K562 (cell line): ENCODE measurements at regions not wholly inside any gene's neighbourhood (a gene's known extent, or its start where the extent isn't known, plus 50 kb on each side); places are given as distances from the start of the nearest gene placed in this dataset.
A peak's percentile ranks its signal among the peaks of the same experiment; 100 is the strongest.

Experiments
- ATAC-seq: fragments of 200-7000 bp; cut with Tn5 transposase; 3 replicates; pipeline ENCODE4 v1.9.1; 2020; ENCODE audit warnings: moderate library complexity
- BruUV-seq: library from RNA; stranded (reverse); fragments of 400-500 nt; replicated peaks from 2 replicates; lab custom pipeline; 2021; lab: Mats Ljungman, UMichigan
- CTCF ChIA-PET: fragments of 300-600 bp; formaldehyde crosslinking; extraction: SDS; loops from one replicate; lab custom pipeline; 2021; ENCODE audit warnings: low intra/inter-chr PET ratio; lab: Yijun Ruan, JAX
- POLR2A ChIA-PET: fragments of 300-600, 350-650 bp; sonication (Branson Sonifier 250); formaldehyde crosslinking; extraction: SDS; loops from one replicate; lab custom pipeline; 2021; ENCODE audit warnings: antibody characterized with exemption, inconsistent platforms; lab: Yijun Ruan, JAX
- DNase-seq, 4 experiments: peaks; one replicate each; pipeline versions ENCODE4 v3.0.0 to v3.0.0-alpha.2; 2011 to 2018; ENCODE audit warnings: low spot score in 3 of 4, mixed read lengths in 3 of 4; ENCODE audit errors: extremely low read depth in 1 of 4
- FAIRE-seq: peaks from 2 replicates; lab custom pipeline; 2011; peaks lifted over from hg19 to GRCh38; lab: Jason Lieb, UNC
- H2AFZ ChIP-seq: 2 replicates; pipeline ENCODE4 v1.6.0; 2011; ENCODE audit warnings: low read depth, low read length, control low read depth, inconsistent platforms
- H3K27ac ChIP-seq: fragments of 200-600 bp; 3 replicates; pipeline ENCODE4 v1.8.0; 2011; ENCODE audit warnings: low read depth, mild to moderate bottlenecking, control low read depth, inconsistent platforms, low read length, moderate library complexity, mixed read lengths; ENCODE audit errors: extremely low read depth
- H3K27me3 ChIP-seq, 2 experiments: fragments of 300-600 bp in 1 of 2; 2 replicates in 1 of 2; 3 replicates in 1 of 2; pipeline versions ENCODE4 v1.6.0 to v1.8.0; 2011; ENCODE audit warnings: inconsistent platforms in 2 of 2, low read length in 2 of 2, mild to moderate bottlenecking in 1 of 2, mixed read lengths in 1 of 2, moderate library complexity in 1 of 2; ENCODE audit not compliant: control insufficient read depth in 2 of 2, insufficient read depth in 2 of 2
- H3K36me3 ChIP-seq: fragments of 300-600 bp; 3 replicates; pipeline ENCODE4 v1.8.0; 2011; ENCODE audit warnings: mild to moderate bottlenecking, low read length, inconsistent platforms; ENCODE audit not compliant: control insufficient read depth, insufficient read depth
- H3K4me1 ChIP-seq, 2 experiments: fragments of 200-600 bp in 1 of 2; replicated peaks in 1 of 2; 2 replicates in 1 of 2; 3 replicates in 1 of 2; pipeline versions ENCODE4 v1.5.1 to v1.8.0; 2011; ENCODE audit warnings: inconsistent platforms in 2 of 2, low read length in 2 of 2, mild to moderate bottlenecking in 1 of 2, mixed read lengths in 1 of 2, moderate library complexity in 1 of 2; ENCODE audit not compliant: control insufficient read depth in 2 of 2, insufficient read depth in 2 of 2
- H3K4me2 ChIP-seq: 2 replicates; pipeline ENCODE4 v1.6.1; 2011; ENCODE audit warnings: low read length, control low read depth, inconsistent platforms, mixed read lengths; ENCODE audit not compliant: insufficient read depth
- H3K4me3 ChIP-seq: fragments of 200-600 bp; sonication (generic), shearing (Covaris generic); 2 replicates; pipeline ENCODE4 v1.5.1; 2016; ENCODE audit warnings: control low read depth, inconsistent platforms
- H3K79me2 ChIP-seq: fragments of 200-600 bp; 3 replicates; pipeline ENCODE4 v1.8.0; 2011; ENCODE audit warnings: low read length, inconsistent platforms; ENCODE audit not compliant: control insufficient read depth, insufficient read depth
- H3K9ac ChIP-seq, 2 experiments: 2 replicates each; pipeline versions ENCODE4 v1.6.0 to v1.6.1; 2011; ENCODE audit warnings: low read depth in 2 of 2, low read length in 2 of 2, control low read depth in 1 of 2, inconsistent platforms in 1 of 2, mild to moderate bottlenecking in 1 of 2, mixed read lengths in 1 of 2; ENCODE audit not compliant: insufficient read depth in 1 of 2
- H3K9me1 ChIP-seq: one replicate; pipeline ENCODE4 v1.6.0; 2011; ENCODE audit warnings: inconsistent platforms, mild to moderate bottlenecking, low read length, moderate library complexity; ENCODE audit not compliant: control insufficient read depth, insufficient read depth
- H3K9me3 ChIP-seq: replicated peaks from 2 replicates; pipeline ENCODE4 v1.5.1; 2011; ENCODE audit warnings: low read depth, low read length, inconsistent platforms; ENCODE audit not compliant: control insufficient read depth, insufficient read depth
- H4K20me1 ChIP-seq: replicated peaks from 2 replicates; pipeline ENCODE4 v1.6.1; 2011; ENCODE audit warnings: low read length, inconsistent platforms, mixed read lengths; ENCODE audit not compliant: control insufficient read depth, insufficient read depth
- CTCF ChIP-seq, 3 experiments: IDR thresholded peaks in 2 of 3; conservative IDR thresholded peaks in 1 of 3; 2 replicates each; pipeline ENCODE4 v1.5.1; 2011 to 2012; ENCODE audit warnings: low read length in 3 of 3, mild to moderate bottlenecking in 3 of 3, control low read depth in 2 of 3, improper control_type of control experiment in 1 of 3, inconsistent platforms in 1 of 3, low read depth in 1 of 3, mixed read lengths in 1 of 3, moderate library complexity in 1 of 3; ENCODE audit not compliant: insufficient read depth in 2 of 3
- DEAF1 ChIP-seq: fragments of 450-650 bp; formaldehyde crosslinking; IDR thresholded peaks from 2 replicates; pipeline ENCODE4 v1.4.0; 2020; ENCODE audit warnings: mild to moderate bottlenecking, moderate library complexity
- ESRRA ChIP-seq: fragments of 450-650 bp; IDR thresholded peaks from 2 replicates; pipeline ENCODE4 v1.6.1; 2014; ENCODE audit warnings: low read depth, mild to moderate bottlenecking, moderate library complexity, borderline replicate concordance
- MEF2D ChIP-seq: conservative IDR thresholded peaks from 2 replicates; pipeline ENCODE4 v1.6.1; 2016; ENCODE audit warnings: low read depth, missing genetic modification characterization, missing compliant biosample characterization
- REST ChIP-seq, 2 experiments: fragments of 450-650 bp; formaldehyde crosslinking in 1 of 2; IDR thresholded peaks; 2 replicates each; pipeline versions ENCODE4 v1.4.0 to v1.6.1; 2014 to 2020; ENCODE audit warnings: mild to moderate bottlenecking in 2 of 2, borderline replicate concordance in 1 of 2, low read depth in 1 of 2
- STAG1 ChIP-seq: sonication (generic); formaldehyde crosslinking; IDR thresholded peaks from 2 replicates; pipeline ENCODE4 v1.5.0; 2020; ENCODE audit warnings: missing genetic modification reagents, borderline replicate concordance
- WGBS: fragments of 100-300 bp; shearing (Covaris generic); methylation state at CpG from one replicate; pipeline ENCODE4 v1.1.6; 2016; ENCODE audit warnings: low coverage, mixed read lengths; ENCODE audit not compliant: insufficient coverage; ENCODE audit errors: missing lambda C conversion rate; 5-methylcytosine and 5-hydroxymethylcytosine counted together
- in situ Hi-C: fragments of 300-500 bp; cut with MboI; formaldehyde crosslinking; loops from 4 replicates; pipeline ENCODE4 v1.15.0; 2018; ENCODE audit warnings: inconsistent platforms, mixed read lengths
- intact Hi-C: fragments of 100-400 bp; cut with micrococcal nuclease; formaldehyde crosslinking; loops from 2 replicates; pipeline ENCODE4 v1.14.2; 2022

DNA sequence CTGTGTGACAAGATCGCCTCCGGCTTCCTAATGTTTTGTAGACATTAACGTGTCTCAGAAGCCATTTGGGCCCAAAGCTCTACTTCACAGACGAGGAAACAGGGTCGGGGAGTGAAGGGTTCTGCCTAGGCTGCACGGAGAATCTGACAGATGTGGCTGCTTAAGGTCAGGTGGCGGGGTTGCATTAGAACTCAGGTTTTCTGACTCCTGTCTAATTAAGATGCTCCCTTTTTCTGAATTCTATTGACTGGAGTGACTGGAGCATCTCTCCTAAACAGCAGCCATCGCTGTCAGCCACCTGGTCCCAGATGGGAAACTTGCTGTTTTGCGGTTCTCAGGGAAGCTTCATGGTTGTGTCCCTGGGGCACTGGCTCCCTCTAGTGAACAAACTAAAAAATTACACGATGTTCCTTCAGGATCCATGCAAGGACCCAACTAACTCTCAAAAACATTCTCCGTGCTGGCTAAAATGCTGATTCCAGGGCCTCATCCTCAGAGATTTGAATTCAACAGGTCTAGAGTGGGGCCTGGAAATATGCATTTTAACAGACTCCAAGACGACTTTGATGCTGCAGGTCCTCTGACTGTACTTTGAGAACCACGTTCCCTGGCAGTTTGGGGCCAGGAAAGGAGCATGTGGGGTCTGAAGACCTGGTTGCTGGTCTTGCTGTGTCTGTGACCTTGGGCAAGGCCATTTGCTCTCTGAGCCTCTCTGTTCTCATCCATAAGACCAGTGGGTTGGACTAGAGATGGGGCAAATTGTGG lies 117.4 kb downstream of the IRF8 start:
- H2AFZ ChIP-seq, result no peak overlapping the region
- H3K9me3 ChIP-seq, result peaks cover 4% of the 10 kb centered on the region; the same call in 1 of the 2 replicates
- in situ Hi-C loops (loop anchor here (25.0 kb wide), 1 partner anchor 904 kb away; the partner anchor contains the start of gene CIBAR2), intact Hi-C loops (loop anchor here (1.0 kb wide), 1 partner anchor 195 kb away; no protein-coding TSS in a partner anchor)
- CTCF ChIA-PET, result interaction anchor here (0.6 to 1.9 kb wide), 5 partner anchors 195 to 291 kb away, joined by 3 to 23 read pairs (median 3); no protein-coding TSS in a partner anchor
- DNase-seq, result peak; percentile 54 to 78 (median 69)
- no TSS peak for BruUV-seq
- no peak overlapping the region for H3K4me2 ChIP-seq
- H3K4me1 ChIP-seq, result no peaks in the 10 kb centered on the region
- H3K4me3 ChIP-seq, result no peak overlapping the region
- H3K79me2 ChIP-seq, result no peaks in the 10 kb centered on the region
- WGBS, result 4% methylated on average over 13 of the region's 13 CpGs
- peak; percentile 76 for ATAC-seq
- no peaks in the 10 kb centered on the region for H3K9me1 ChIP-seq
- no peaks in the 10 kb centered on the region for H3K27me3 ChIP-seq
- H3K36me3 ChIP-seq, result no peaks in the 10 kb centered on the region
- POLR2A ChIA-PET, result interaction anchor here (0.6 to 1.0 kb wide), 2 partner anchors 22 to 460 kb away, joined by 3 read pairs; no protein-coding TSS in a partner anchor
- no peak overlapping the region for H3K27ac ChIP-seq
- H3K9ac ChIP-seq, result no peak overlapping the region
- H4K20me1 ChIP-seq, result no peaks in the 10 kb centered on the region
- peak; percentile 90 for FAIRE-seq
- TF ChIP-seq STAG1 (peak; percentile 54; the same call in 1 of the 2 replicates), MEF2D (tag) (no peak), CTCF (IDR thresholded peaks at IDR 0.05 in 2 of 3, conservative IDR thresholded peaks at IDR 0.05 in 1 of 3; ENCODE audit: insufficient read depth in 2 of 3, low read depth in 1 of 3, low read length in 3 of 3) (peak; percentile 69 to 79 (median 72); a peak in 5 of 6 replicates), ESRRA (0 out of 2 replicates have a peak, but pooled peaks have one; percentile 27), REST (IDR thresholded peaks at IDR 0.05; ENCODE audit: borderline replicate concordance) (peak; percentile 51; the same call in 1 of the 2 replicates), REST (CRISPR knock-in tag; IDR thresholded peaks at IDR 0.05; ENCODE audit: low read depth) (no peak), DEAF1 (CRISPR knock-in tag) (peak; percentile 55; the same call in 1 of the 2 replicates)
